B cell (primary cell): ENCODE measurements at regions not wholly inside any gene's neighbourhood (a gene's known extent, or its start where the extent isn't known, plus 50 kb on each side); places are given as distances from the start of the nearest gene placed in this dataset.

Experiments
- ATAC-seq: fragments of 200-7000 bp; cut with Tn5 transposase; one replicate; pipeline ENCODE4 v1.10.0; 2021; ENCODE audit warnings: low read depth, mild to moderate bottlenecking, moderate number of reproducible peaks, moderate library complexity
- CTCF ChIA-PET: fragments of 350-600 bp; sonication (Branson Sonifier 250); formaldehyde crosslinking; loops from one replicate; lab custom pipeline; 2021; ENCODE audit warnings: antibody characterized with exemption, inconsistent platforms; lab: Charles Lee
- POLR2A ChIA-PET: fragments of 350-600 bp; sonication (Branson Sonifier 250); formaldehyde crosslinking; loops from one replicate; lab custom pipeline; 2021; ENCODE audit warnings: antibody characterized with exemption; lab: Charles Lee
- DNase-seq: peaks from one replicate; pipeline ENCODE4 v3.0.0; 2013
- H2AFZ ChIP-seq: 2 replicates; pipeline ENCODE4 v1.6.1; 2012; ENCODE audit warnings: mild to moderate bottlenecking, low read depth, low read length; ENCODE audit not compliant: insufficient read depth, poor library complexity, severe bottlenecking
- H3K27ac ChIP-seq, 2 donors: 1 replicate in 1 of 2; 2 replicates in 1 of 2; pipeline ENCODE4 v1.5.1; 2012 to 2013; ENCODE audit warnings: low read length in 2 of 2, mild to moderate bottlenecking in 2 of 2, moderate library complexity in 1 of 2
- H3K27me3 ChIP-seq, 4 experiments: fragments of 200-600 bp in 1 of 4; sonication (generic) in 1 of 4; replicated peaks in 1 of 4; 1 replicate in 2 of 4; 2 replicates in 2 of 4; pipeline versions ENCODE4 v1.6.1 to v1.7.0; 2013 to 2016; ENCODE audit warnings: low read length in 3 of 4, mild to moderate bottlenecking in 2 of 4, mixed read lengths in 1 of 4, moderate library complexity in 1 of 4; ENCODE audit not compliant: insufficient read depth in 4 of 4, control insufficient read depth in 3 of 4; ENCODE audit errors: control extremely low read depth in 1 of 4
- H3K36me3 ChIP-seq, 2 experiments: replicated peaks in 1 of 2; 1 replicate in 1 of 2; 2 replicates in 1 of 2; pipeline versions ENCODE4 v1.6.1 to v1.7.1; 2013; ENCODE audit warnings: low read length in 1 of 2; ENCODE audit not compliant: insufficient read depth in 2 of 2, control insufficient read depth in 1 of 2; ENCODE audit errors: control extremely low read depth in 1 of 2, extremely low read depth in 1 of 2
- H3K4me1 ChIP-seq, 2 donors: fragments of 200-600 bp in 1 of 2; sonication (generic) in 1 of 2; 1 replicate in 1 of 2; 2 replicates in 1 of 2; pipeline versions ENCODE4 v1.5.1 to v1.6.1; 2013 to 2017; ENCODE audit warnings: low read length in 2 of 2; ENCODE audit not compliant: control insufficient read depth in 2 of 2, insufficient read depth in 2 of 2
- H3K4me2 ChIP-seq: replicated peaks from 2 replicates; pipeline ENCODE3; 2012; ENCODE audit warnings: mild to moderate bottlenecking, low read depth, low read length; ENCODE audit not compliant: poor library complexity, severe bottlenecking
- H3K4me3 ChIP-seq, 5 experiments: fragments of 200-600 bp in 1 of 5; sonication (generic) in 1 of 5; 1 replicate in 3 of 5; 2 replicates in 2 of 5; pipeline versions ENCODE4 v1.5.1 to v1.7.0; 2011 to 2016; ENCODE audit warnings: low read length in 4 of 5, mild to moderate bottlenecking in 4 of 5, low read depth in 2 of 5, control low read depth in 1 of 5, moderate library complexity in 1 of 5; ENCODE audit not compliant: insufficient read depth in 1 of 5; ENCODE audit errors: control extremely low read depth in 1 of 5, extremely low read depth in 1 of 5
- H3K79me2 ChIP-seq: fragments of 200-600 bp; sonication (generic); one replicate; pipeline ENCODE4 v1.6.0; 2016; ENCODE audit warnings: low read length; ENCODE audit not compliant: control insufficient read depth, insufficient read depth
- H3K9ac ChIP-seq: fragments of 200-600 bp; sonication (generic); 2 replicates; pipeline ENCODE4 v1.6.1; 2017; ENCODE audit warnings: mild to moderate bottlenecking, low read length, moderate library complexity
- H3K9me3 ChIP-seq, 3 donors: one replicate each; pipeline versions ENCODE4 v1.6.1 to v1.7.1; 2013; ENCODE audit warnings: low read length in 2 of 3; ENCODE audit not compliant: control insufficient read depth in 2 of 3, insufficient read depth in 1 of 3; ENCODE audit errors: control extremely low read depth in 1 of 3
- H4K20me1 ChIP-seq: 2 replicates; pipeline ENCODE4 v1.6.0; 2012; ENCODE audit warnings: mild to moderate bottlenecking, low read length; ENCODE audit not compliant: insufficient read depth, control insufficient read depth, poor library complexity, severe bottlenecking
- H3K27ac Mint-ChIP-seq: one replicate; pipeline ENCODE4 v1.8.0; 2021; ENCODE audit warnings: mixed read lengths
- H3K27me3 Mint-ChIP-seq: one replicate; pipeline ENCODE4 v1.8.0; 2021; ENCODE audit warnings: mixed read lengths
- H3K4me1 Mint-ChIP-seq: one replicate; pipeline ENCODE4 v1.8.0; 2021; ENCODE audit warnings: mixed read lengths
- H3K4me3 Mint-ChIP-seq: one replicate; pipeline ENCODE4 v1.8.0; 2021; ENCODE audit warnings: mixed read lengths
- H3K9me3 Mint-ChIP-seq: one replicate; pipeline ENCODE4 v1.8.0; 2022; ENCODE audit warnings: mixed read lengths; ENCODE audit not compliant: insufficient read depth
- CTCF ChIP-seq: fragments of 200-600 bp; IDR thresholded peaks from one replicate; pipeline ENCODE4 v1.8.0; 2022; ENCODE audit warnings: antibody characterized with exemption, mild to moderate bottlenecking
- EZH2 ChIP-seq: IDR thresholded peaks from 2 replicates; pipeline ENCODE4 v1.6.1; 2012; ENCODE audit warnings: borderline replicate concordance, low read depth, mild to moderate bottlenecking, moderate library complexity, low read length; ENCODE audit not compliant: insufficient read depth, poor library complexity, severe bottlenecking
- WGBS: methylation state at CpG from one replicate; pipeline ENCODE4 v1.1.5; 2013; ENCODE audit warnings: missing lambda C conversion rate; ENCODE audit not compliant: insufficient coverage; 5-methylcytosine and 5-hydroxymethylcytosine counted together
- intact Hi-C: fragments of 100-400 bp; cut with micrococcal nuclease; formaldehyde crosslinking; loops from one replicate; pipeline ENCODE4 v1.10.0; 2022

GRCh38 chr16:87145181-87146176, 171.7 kb downstream of the C16orf95 start:
- no peaks in the 10 kb centered on the region for H4K20me1 ChIP-seq
- no peaks in the 10 kb centered on the region for H3K27me3 Mint-ChIP-seq
- H3K27ac Mint-ChIP-seq, result no peak overlapping the region
- 81% methylated on average over 23 of the region's 24 CpGs for WGBS
- H3K9me3 Mint-ChIP-seq, result peaks cover 7% of the 10 kb centered on the region
- no peak overlapping the region for H3K9ac ChIP-seq
- intact Hi-C loops, result no loop called here
- DNase-seq, result no peak
- ChIA-PET POLR2A (no interaction called here), CTCF (no interaction called here)
- H3K79me2 ChIP-seq, result no peaks in the 10 kb centered on the region
- H3K4me3 ChIP-seq, result no peak overlapping the region
- H3K4me1 Mint-ChIP-seq, result no peaks in the 10 kb centered on the region
- no peaks in the 10 kb centered on the region for H3K27me3 ChIP-seq
- H3K27ac ChIP-seq, result no peak overlapping the region
- TF ChIP-seq CTCF, result no peak
- no peak for TF ChIP-seq EZH2
- H2AFZ ChIP-seq, result no peak overlapping the region
- no peaks in the 10 kb centered on the region for H3K36me3 ChIP-seq
- no peak overlapping the region for H3K4me2 ChIP-seq
- no peaks in the 10 kb centered on the region for H3K4me1 ChIP-seq
- H3K9me3 ChIP-seq, result peaks cover 0 to 28% (median 0%) of the 10 kb centered on the region in 3 donors
- H3K4me3 Mint-ChIP-seq, result no peak overlapping the region
- ATAC-seq, result no peak

- no peak for TF ChIP-seq EZH2
- TF ChIP-seq CTCF, result no peak
- H3K79me2 ChIP-seq, result no peaks in the 10 kb centered on the region
- intact Hi-C loops, result no loop called here
- WGBS, result 100% methylated on average over 3 of the region's 5 CpGs
- CTCF ChIA-PET, result no interaction called here
- H3K9me3 Mint-ChIP-seq, result peaks cover 7% of the 10 kb centered on the region
- POLR2A ChIA-PET, result no interaction called here
- no peaks in the 10 kb centered on the region for H3K4me1 ChIP-seq
- no peaks in the 10 kb centered on the region for H3K36me3 ChIP-seq
- ATAC-seq (no peak), DNase-seq (no peak)
- peaks cover 0 to 29% (median 0%) of the 10 kb centered on the region in 3 donors for H3K9me3 ChIP-seq
- H3K4me3 Mint-ChIP-seq, result no peak overlapping the region
- no peak overlapping the region for H3K27ac ChIP-seq
- no peak overlapping the region for H3K27ac Mint-ChIP-seq
- H3K27me3 ChIP-seq, result no peaks in the 10 kb centered on the region
- no peak overlapping the region for H3K4me3 ChIP-seq
- no peak overlapping the region for H2AFZ ChIP-seq
- no peaks in the 10 kb centered on the region for H4K20me1 ChIP-seq
- H3K27me3 Mint-ChIP-seq, result no peaks in the 10 kb centered on the region
- H3K4me1 Mint-ChIP-seq, result no peaks in the 10 kb centered on the region
- H3K9ac ChIP-seq, result no peak overlapping the region
- H3K4me2 ChIP-seq, result no peak overlapping the region
These were observed 170.5 kb downstream of the C16orf95 start for GRCh38 chr16:87146676-87147075.
